Hepatic stellate cell (primary cell): ENCODE measurements at regions not wholly inside any gene's neighbourhood (a gene's known extent, or its start where the extent isn't known, plus 50 kb on each side); places are given as distances from the start of the nearest gene placed in this dataset.

ENCODE experiments used
- DNase-seq: peaks from one replicate; pipeline ENCODE4 v3.0.0; 2011; ENCODE audit warnings: low spot score

DNA sequence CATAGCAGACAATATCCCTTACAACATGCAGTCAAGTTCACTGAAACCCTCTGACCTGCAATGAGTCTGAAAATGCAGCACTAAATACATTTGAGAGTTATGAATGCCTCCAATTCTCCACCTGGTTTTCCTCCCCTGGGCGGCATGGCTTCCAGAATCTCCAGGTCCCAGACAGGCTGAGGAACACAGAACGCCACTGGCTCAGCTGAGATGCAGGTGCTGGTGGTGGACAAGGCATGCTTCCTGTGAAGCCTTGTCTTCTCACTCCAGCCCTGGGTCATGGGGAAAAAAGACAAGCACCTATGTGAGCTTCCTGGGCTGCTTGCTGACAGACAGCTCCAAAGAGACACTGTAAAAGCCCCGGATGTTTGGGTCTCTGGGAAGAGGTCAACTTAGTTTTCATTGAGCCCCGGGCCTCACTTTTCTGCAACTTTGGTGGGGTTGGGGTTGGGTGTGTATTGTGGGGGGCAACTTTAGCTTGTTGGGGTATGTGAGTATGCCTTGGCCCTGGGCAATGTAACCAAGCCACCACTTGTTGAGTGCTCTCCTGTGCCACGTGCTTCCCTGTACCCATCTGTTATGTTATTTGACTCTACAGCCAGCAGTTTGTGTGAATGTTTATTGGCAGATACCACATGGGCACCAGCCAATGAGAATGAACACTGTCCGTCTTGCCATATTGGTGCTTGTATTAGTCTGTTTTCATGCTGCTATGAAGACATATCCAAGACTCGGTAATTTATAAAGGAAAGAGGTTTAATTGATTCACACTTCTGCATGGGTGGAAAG is 127.8 kb downstream of the EMX2 start:
- no peak for DNase-seq

DNA sequence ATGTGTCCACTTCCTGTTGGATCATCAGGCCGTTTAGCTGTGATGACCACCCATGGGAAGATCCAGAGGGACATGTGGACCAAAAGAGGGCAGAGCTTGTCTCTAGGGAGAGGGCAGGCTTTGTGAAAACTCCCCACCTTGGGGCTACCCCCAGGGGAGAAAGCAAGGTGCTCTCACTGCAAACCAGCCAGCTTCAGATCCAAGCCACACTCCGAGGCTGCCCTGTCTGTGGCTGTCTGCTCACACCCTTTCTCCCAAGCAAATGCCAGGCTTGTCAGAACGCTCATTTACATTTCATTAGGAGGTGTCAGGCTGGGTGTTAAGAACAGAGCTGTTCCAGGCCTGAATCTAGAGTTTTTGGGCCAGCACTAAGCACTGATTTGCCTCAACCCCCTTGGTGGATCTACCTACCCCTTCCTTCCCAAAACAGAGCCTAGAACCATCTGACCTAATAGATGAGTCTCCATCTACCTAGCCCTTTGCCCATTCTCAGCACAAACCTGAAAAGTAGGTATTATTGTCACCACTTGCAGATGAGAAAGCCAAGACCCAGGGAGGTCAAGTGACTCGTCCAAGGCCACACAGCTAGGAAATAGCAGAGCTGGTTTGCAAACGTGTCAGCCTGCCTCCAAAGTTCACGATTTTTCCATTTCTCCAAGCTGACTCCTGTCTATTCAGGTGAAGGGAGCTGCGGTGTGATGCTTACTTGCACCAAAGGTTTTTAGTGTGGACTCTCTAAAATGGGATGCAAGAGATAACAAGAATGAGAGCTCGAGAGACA is 130.9 kb downstream of the EMX2 start:
- no peak for DNase-seq

DNA sequence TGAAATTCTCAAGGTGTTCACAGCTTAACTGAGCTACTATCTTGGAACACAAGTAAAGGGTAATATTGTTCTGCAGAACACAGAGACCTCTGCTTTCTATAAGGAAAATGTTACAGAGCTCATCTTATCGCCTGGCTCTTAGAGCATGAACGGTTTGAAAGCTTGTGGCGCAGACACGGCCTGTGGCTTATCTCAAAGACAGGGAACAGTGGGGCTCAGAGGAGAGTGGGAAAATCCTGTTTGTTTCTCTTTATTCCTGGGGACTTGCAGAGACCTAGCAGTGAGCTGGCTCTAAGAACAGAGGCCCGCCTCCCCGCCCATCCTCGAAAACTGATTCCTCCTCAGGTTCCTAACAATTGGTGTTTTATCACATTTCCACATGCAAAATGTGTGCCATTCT is 131.7 kb downstream of the EMX2 start:
- no peak for DNase-seq

DNA sequence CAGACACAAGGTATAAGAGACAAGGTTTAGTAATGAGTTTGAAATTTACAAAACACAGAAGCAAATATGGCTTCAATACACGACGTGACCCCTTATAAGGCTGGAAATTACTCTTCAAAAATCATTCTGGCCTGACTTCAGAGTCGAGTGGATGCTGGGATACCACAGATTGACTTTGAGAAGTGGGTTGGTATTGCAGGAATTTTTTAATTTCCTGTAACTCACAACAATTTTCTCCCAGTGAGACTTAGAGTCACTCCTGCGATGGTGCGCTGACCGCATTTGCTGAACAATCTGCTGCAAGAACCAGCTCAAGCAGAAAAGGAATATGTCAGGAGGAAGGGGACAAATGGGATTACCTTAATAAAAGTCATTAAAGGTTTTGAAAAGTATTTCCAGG is 132.1 kb downstream of the EMX2 start:
- DNase-seq: no peak

DNA sequence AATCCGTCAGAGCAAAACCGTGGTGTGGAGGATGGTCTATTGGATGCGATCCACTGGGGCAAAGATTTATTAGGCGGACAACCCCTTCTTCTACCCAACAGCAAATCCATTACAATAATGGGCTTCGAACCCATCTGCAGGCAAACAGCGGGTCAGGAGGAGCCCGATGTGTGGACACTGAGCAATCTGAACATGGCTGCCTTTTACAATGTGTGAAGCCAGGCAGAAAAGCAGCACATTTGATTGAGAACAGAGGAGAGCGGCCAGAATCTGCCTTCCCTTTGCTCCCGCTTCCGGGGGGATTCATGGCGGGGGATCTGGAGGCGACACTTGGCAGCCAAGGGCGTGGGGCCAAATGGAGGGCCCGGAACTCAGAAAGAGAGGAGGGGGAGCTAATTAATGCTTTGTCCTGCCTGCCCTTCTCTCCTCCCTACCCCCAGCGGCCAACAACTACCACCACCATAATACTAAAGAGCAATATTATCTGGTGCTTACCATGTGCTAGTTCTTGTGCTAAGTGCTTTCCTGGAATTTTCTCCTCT is 133.0 kb downstream of the EMX2 start:
- DNase-seq: no peak

DNA sequence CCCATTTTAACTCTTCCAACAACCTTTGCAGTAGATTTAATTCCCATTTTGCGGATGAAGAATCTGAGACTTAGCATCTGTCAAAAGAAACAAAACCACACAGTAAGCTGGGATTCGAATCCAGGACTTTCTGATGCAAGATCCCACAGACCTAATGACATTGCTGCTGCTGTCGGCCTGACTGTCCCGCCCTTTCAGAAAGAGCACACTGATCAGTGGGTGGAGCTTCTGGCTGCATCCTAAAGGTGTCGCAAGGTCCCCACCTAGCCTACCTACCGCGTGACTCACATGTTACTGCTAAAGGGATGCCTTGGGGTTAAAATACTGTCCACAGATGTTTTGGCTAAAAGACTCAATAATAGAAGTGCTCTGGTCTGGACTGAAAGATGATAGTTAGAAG is 134.7 kb downstream of the EMX2 start:
- DNase-seq: no peak

DNA sequence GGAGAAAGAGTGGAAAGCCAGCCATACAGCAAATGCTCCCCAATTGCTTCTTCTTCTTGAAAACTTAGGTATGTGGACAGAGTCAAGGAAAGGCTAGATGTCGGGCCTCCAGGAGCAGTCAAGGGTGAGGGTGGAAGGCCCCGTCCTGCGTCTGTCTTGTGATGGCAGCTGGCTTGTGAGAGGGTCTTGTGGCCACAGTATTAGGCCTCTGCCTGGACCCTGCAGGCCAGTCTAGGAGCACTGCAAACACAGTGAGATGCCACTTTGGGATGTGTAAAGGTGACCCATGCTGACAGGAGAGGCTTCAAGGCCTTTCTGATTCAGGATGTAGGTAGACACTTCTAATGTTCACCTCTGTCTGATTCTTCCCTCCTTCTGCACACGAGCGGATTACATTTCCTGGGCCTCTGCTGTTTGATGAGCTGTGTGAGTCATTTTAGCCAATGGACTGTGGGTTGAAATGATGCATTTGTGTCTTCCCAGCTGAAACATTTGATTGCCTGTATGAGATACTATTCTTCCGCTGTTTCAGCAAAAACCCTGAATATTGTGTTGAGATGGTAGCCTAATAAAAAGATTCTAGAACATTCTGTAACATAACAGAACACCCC is 135.4 kb downstream of the EMX2 start:
- DNase-seq: no peak

DNA sequence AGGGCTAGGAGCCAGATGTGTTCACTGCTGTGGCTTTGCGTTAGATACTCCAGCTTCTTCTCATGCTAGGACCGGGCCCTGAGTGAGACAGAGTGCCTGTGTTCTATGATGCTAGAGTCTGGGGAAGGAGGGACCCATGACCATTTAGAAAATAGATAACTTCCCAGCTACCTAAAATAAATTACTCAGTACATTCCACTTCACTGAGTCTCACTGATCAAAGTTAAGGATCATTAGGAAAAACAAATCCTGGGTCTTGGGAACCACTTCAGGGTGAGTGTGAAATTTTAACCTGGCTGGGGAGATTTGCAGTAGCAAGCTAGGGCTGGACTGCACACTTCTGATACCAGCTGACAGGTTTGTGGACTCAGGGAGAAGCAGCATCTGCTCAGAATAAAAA is 138.1 kb downstream of the EMX2 start:
- DNase-seq: no peak

DNA sequence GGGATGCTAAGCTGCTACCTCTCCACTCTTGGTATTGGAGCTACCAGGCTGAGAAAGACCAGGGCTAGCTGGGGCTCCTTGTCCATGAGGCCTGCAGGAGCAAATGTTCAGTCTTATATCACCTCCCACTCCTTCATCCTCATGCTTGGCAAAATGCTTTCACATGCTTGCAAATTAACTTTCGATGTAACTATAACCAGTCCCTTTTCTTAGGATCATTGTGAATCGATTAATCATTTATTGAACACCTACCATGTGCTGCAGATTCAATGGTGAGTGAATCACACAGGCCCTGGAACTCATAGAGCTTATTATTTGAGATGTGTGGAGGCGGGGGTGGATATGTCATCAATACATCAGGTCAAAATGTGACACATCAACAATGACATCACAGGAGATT is 138.6 kb downstream of the EMX2 start:
- DNase-seq: no peak

DNA sequence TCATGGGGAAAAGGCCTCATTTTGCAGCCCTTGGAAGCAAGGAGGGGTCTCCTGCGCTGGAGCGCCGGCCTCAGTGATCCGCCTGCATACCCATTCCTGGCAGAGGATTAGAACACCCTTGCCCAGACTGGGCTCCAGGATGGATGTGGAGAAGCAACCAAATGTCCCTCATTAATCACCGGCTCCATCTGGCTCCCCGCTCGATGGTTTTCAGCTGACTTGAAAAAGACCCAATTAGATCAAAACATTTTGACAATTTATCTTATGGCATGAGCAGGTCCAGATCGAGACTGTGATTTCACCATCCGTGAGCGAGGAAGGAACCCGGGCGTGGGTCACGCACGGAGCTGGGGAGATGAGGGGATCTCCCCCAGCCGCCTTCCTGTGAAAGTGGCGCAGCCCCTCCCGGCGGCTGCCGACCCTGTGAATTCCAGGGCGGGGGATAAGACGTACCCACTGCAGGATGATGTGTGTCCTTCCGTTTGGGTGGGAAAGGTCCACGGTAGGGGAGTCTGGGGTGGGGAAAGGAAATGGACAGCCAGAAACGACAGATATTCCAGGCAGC is 141.6 kb downstream of the EMX2 start:
- DNase-seq: no peak

DNA sequence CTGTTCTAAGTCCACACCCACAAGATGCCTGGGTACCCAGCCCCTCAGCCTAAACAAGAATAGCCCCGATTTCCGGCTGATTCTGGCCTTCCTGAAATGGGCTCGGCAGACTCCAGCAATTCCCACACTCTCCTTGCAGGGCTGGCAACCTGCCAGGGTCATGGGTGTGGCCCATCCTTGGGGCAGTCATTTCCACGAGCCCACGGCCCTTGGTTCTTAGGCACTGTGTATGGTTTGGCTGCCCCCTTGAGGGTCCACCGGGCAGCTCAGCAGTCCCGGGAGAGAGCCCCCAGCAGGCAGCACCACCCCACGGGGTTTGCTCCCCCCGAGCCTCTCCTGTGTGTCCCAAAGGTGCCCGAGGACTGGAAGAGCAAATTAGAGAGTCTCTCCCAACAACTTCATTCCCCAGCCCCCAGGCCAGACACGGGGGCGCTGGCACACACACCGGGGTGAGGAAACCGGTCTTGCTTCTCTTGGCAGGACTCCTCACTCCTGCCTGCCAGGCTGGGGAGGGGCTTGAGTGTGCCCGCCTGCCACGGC is 142.2 kb downstream of the EMX2 start:
- DNase-seq: no peak

DNA sequence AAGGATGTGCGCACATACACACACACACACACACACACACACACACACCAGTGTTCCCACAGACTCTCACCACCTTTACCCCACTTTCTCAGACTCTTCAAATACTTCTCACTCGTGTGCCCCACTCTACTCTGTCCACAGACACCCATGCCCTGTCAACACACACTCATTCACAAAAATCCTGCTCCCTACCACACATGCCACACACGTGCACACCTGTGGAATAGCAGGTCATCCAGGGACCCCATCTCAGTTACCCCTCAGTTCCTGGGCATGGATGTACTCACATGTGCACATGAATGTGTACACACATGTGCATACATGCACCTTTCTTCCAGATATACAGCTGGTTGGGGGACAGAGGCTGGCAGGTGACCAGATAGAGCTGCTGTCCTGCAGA is 142.9 kb downstream of the EMX2 start:
- no peak for DNase-seq

DNA sequence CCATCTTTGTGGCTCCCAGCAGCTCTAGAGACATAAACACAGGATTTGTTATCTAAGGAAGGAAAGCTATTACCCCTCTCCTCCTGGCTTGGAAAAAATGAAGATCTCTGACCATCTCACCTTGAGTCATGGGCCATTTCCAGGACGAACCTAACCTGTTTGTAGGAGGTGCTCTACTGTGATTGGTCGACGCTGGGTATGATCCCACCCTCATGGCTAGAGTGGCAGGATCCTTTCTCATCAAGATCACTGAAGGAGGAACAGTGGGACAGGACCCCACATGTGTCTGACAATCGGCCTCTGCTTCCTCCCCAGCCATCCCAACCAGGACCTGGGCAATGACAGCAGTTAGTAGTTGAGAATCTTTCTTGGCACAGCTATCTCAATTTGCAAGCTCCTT is 144.1 kb downstream of the EMX2 start:
- DNase-seq: no peak

DNA sequence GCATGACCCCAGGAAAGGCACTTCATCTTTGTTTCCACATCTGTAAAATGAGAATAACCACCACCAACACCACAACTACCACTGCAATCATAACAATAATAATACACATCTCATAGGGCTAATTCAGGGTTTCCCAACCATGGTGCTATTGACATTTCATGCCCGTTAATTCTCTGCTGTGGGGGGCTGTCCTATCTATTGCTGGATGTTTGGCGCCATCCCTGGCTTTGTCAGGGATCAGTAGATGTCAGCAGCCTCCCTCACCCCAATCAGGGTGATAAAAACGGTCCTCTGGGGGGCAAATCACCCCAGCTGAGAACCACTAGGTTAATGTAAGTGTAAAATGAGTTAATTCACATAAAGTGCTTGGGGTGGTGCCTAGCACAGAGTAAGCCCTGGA is 145.8 kb downstream of the EMX2 start:
- no peak for DNase-seq

DNA sequence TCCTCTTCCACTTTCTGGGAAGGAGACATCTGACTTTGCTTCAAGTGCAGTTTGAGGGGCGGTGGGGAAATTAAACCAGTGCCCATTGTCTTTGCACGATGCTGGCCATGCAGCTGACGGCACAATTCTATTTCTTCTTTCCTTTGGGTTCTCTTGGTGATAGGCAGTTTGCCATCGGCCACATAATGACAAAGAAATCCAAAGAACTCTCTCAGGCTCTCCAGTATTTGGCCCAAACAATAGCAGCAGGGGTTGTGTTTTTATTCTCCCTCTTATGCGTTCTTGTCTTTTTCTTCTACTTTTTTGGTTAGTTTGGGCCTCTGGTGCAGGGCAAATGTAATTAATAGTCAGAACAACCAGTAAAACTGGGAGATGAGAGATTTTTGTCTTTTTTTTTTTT is 147.0 kb downstream of the EMX2 start:
- DNase-seq: no peak

DNA sequence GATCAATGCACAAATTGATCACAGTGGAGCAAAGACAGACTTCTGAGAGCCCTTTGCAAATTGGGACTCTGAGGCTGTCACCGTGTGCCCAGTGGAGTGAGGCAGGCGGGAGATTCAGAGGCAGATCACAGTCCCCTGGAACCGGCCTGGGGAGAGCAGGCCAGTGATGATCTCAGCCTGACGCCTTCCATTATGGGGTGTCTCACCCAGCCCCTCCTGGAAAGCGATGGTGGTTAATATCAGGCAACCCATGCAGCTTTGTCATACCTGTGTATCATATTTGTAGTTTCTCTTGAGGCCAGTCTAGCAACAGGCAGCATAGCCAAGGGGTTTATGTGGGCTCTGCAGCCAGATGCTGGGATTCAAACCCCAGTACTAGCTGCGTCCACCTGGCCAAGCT is 147.8 kb downstream of the EMX2 start:
- no peak for DNase-seq

DNA sequence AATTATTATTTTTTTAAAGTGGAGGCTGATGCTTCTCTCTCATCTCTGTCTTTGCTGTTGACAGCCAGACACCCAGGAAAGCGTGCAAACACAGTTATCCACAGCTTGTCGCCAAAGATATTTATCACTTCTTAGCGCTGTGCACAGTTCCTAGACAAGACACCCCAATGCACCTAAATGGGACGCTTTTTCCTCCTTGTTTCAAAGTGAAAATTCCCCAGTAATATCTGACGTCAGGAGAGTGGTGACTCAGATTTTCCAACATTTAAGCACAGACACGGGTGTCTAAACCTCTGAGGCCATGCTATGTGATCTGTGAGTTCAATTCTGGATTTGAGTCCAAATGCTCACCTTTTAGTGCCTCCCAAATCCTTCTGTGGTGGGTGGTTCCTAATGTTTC is 151.6 kb downstream of the EMX2 start:
- no peak for DNase-seq

DNA sequence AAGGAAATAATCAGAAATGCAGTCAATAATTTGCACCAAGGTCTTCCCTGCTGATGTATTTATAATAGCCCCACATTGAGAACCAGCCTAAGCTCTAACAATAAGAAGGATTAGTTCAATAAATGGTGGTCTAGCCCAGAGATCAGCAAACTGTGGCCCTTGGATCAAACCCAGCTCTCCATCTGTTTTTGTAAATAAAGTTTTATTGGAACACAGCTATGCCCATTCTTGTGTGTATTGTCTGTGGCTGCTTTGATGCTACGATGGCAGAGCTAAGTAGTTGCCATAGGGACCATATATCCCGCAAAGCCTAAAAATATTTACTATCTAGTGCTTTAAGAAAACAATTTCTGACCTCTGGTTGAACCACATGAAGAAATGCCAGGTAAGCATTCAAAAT is 154.9 kb downstream of the EMX2 start:
- DNase-seq: no peak

DNA sequence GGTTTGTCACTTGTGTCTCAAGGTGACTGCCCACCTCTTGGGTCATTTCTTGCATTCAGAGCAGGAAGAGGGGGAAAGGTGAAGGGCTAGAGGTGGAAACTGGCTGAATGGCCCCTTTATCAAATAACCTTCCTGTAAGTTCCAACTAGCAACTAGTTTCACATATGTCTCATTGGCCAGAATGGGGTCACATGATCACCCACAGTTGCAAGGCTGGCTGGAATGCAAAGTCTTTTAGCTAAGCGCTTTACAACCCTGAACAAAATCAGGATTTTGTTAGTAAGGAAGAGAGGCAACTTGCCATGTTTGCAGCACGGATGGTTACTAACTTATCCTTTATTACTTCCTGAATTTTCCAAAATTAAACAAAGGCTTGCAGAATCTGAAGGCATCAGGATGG is 156.3 kb downstream of the EMX2 start:
- no peak for DNase-seq

DNA sequence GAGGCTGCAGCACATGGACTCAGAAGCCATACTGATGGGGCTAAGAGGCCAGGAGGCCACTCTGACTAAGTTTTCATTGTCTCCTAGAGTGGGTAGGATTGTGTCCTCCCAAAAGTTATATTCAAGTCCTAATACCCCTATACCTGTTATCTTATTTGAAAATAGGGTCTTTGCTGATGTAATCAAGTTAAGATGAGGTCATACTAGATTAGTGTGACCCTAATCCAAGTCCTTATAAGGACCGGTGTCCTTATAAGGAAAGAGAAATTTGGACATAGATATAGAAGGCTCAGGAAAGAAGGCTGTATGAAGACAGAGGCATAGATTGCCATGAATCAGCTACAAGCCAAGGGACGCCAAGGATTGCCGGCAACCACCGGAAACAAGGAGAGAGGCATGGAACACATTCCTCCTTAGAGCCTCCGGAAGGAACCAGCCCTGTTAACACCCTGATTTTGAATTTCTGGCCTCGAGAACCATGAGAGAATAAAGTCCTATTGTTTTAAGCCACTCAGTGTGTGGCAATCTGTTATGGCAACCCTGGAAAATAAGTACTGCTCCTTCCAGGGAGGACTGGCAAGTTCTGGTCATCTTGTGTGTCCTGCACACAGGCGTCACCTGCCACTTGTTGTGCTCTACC is 157.0 kb downstream of the EMX2 start:
- no peak for DNase-seq

DNA sequence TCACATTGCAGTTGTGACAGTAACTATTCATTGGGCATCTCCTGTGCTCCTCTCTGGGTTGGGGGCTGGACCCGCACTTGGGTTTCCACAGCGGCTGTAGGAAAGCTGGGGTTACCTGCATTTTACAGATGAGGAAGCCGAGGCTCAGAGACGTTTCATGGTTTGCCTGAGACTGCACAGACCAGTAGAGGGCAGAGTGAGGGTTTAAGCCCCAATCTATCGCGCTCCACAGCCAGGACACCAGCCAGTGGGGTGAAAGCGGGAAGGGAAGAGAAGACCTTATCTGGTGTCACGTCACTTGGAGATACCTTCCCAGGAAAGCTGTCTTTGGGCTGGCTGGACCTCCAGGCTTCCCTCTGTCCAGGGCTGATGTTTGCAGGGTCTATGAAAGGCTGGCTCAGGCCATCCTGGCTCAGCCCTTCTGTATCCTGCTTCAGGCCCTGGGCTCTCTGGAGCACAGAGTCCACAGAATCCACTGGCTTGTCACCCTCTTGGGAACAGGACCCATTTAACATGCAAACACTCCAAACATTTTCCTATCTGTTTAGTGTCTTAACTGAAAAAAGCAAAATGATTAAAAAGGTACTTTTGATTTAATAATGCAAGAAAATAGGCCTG is 167.7 kb downstream of the EMX2 start:
- no peak for DNase-seq
